ACHN (cell line): ENCODE measurements at regions not wholly inside any gene's neighbourhood (a gene's known extent, or its start where the extent isn't known, plus 50 kb on each side); places are given as distances from the start of the nearest gene placed in this dataset.

Experiments used
- DNase-seq: peaks from one replicate; pipeline ENCODE4 v3.0.0-alpha.2; 2015
- in situ Hi-C: cut with HindIII; loops from 2 replicates; pipeline ENCODE4 v1.10.0; 2017; ENCODE audit warnings: low sequenced_read_pairs, low pct_ligation_motif_present, low pct_unique_long_range_greater_than_20kb

- peak; percentile 4 for DNase-seq
- in situ Hi-C loops, result no loop called here
Observed at GRCh38 chr14:51780741-51781140, 79.7 kb upstream of the GNG2 start.

GRCh38 chr14:51781381-51781780 is 79.0 kb upstream of the GNG2 start:
- DNase-seq, result no peak
- in situ Hi-C loops, result no loop called here

- no peak for DNase-seq
- in situ Hi-C loops, result no loop called here
Observed at GRCh38 chr14:51782435-51782834, 78.0 kb upstream of the GNG2 start.

- no peak for DNase-seq
- in situ Hi-C loops, result no loop called here
Observed at GRCh38 chr14:51783765-51784164, 76.6 kb upstream of the GNG2 start.

- no peak for DNase-seq
- in situ Hi-C loops, result no loop called here
Observed at GRCh38 chr14:51784466-51784865, 75.9 kb upstream of the GNG2 start.

- in situ Hi-C loops, result no loop called here
- DNase-seq, result no peak
Observed at GRCh38 chr14:51786227-51786626, 74.2 kb upstream of the GNG2 start.

- no peak for DNase-seq
- in situ Hi-C loops, result no loop called here
Observed at GRCh38 chr14:51787352-51787751, 73.1 kb upstream of the GNG2 start.

GRCh38 chr14:51789114-51789513 is 71.3 kb upstream of the GNG2 start:
- no peak for DNase-seq
- in situ Hi-C loops, result no loop called here

GRCh38 chr14:51789596-51789995 is 70.8 kb upstream of the GNG2 start:
- no peak for DNase-seq
- in situ Hi-C loops, result no loop called here

GRCh38 chr14:51792809-51793208 is 67.6 kb upstream of the GNG2 start:
- no peak for DNase-seq
- in situ Hi-C loops, result no loop called here

- no peak for DNase-seq
- in situ Hi-C loops, result no loop called here
Observed at GRCh38 chr14:51805541-51805940, 54.9 kb upstream of the GNG2 start.

- in situ Hi-C loops, result no loop called here
- no peak for DNase-seq
Observed at GRCh38 chr14:51806026-51807023, 54.1 kb upstream of the GNG2 start.

GRCh38 chr14:51807356-51807755 is 53.1 kb upstream of the GNG2 start:
- peak; percentile 64 for DNase-seq
- in situ Hi-C loops, result no loop called here
